Stimulated activated naive B cell treated with anti-CD40 and anti-IgM and Interleukin-4, amounts not matched to agents 10 μg/mL and 1 μg/mL and 100 μg/mL, for 72 hours (primary cell): ENCODE measurements at regions not wholly inside any gene's neighbourhood (a gene's known extent, or its start where the extent isn't known, plus 50 kb on each side); places are given as distances from the start of the nearest gene placed in this dataset.
"Not testable (repeated sequence)": the region's sequence is repeated elsewhere in the genome, so short reads cannot be mapped to it uniquely, and the experiment has no call there.

Experiments used
- ATAC-seq, 2 donors: fragments of 150-1000 bp; cut with Tn5 transposase; replicated peaks; 2 replicates each; pipeline ENCODE4 v1.10.0; 2021; ENCODE audit warnings: moderate library complexity in 1 of 2
- DNase-seq: peaks from one replicate; pipeline ENCODE4 v3.0.0; 2021
- H3K27ac Mint-ChIP-seq: one replicate; pipeline ENCODE4 v1.8.0; 2022; ENCODE audit warnings: mild to moderate bottlenecking, mixed read lengths
- H3K27me3 Mint-ChIP-seq, 2 donors: one replicate each; pipeline ENCODE4 v1.8.0; 2022; ENCODE audit warnings: mixed read lengths in 2 of 2
- H3K36me3 Mint-ChIP-seq, 2 donors: one replicate each; pipeline ENCODE4 v1.8.0; 2022; ENCODE audit warnings: mixed read lengths in 2 of 2, mild to moderate bottlenecking in 1 of 2
- H3K4me1 Mint-ChIP-seq, 2 donors: one replicate each; pipeline ENCODE4 v1.8.0; 2022; ENCODE audit warnings: mixed read lengths in 2 of 2, mild to moderate bottlenecking in 1 of 2
- H3K4me3 Mint-ChIP-seq, 2 donors: one replicate each; pipeline ENCODE4 v1.8.0; 2022; ENCODE audit warnings: mild to moderate bottlenecking in 2 of 2, mixed read lengths in 2 of 2, moderate library complexity in 1 of 2
- H3K9me3 Mint-ChIP-seq, 2 donors: one replicate each; pipeline ENCODE4 v1.8.0; 2022; ENCODE audit warnings: mixed read lengths in 2 of 2, mild to moderate bottlenecking in 1 of 2

DNA sequence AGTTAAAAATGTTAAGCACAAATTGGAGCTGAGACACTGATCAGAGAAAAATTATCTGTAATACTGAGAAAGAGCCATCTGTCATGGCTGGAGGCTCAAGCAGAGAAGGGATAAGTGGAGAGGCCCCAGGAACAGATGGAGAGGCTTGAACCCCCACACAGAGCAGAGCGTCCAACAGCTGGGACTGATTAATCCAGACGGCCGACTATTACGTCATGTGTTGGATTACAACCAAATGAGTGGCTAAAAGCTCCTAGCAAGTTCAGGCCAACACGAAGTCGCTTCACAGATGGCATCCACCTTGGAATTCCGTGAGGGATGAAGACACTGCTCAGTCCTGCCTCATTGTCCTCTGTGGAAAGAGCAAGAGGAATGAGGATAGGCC lies 57.7 kb upstream of the ATXN3L start:
- no peak overlapping the region for H3K4me3 Mint-ChIP-seq
- DNase-seq (no peak), ATAC-seq (no peak)
- H3K27me3 Mint-ChIP-seq, result peaks cover 0 to 8% of the 10 kb centered on the region in 2 donors
- no peaks in the 10 kb centered on the region for H3K36me3 Mint-ChIP-seq
- H3K4me1 Mint-ChIP-seq, result peaks cover 15 to 26% of the 10 kb centered on the region in 2 donors
- no peak overlapping the region for H3K27ac Mint-ChIP-seq
- peaks cover 0 to 8% of the 10 kb centered on the region in 2 donors for H3K9me3 Mint-ChIP-seq

DNA sequence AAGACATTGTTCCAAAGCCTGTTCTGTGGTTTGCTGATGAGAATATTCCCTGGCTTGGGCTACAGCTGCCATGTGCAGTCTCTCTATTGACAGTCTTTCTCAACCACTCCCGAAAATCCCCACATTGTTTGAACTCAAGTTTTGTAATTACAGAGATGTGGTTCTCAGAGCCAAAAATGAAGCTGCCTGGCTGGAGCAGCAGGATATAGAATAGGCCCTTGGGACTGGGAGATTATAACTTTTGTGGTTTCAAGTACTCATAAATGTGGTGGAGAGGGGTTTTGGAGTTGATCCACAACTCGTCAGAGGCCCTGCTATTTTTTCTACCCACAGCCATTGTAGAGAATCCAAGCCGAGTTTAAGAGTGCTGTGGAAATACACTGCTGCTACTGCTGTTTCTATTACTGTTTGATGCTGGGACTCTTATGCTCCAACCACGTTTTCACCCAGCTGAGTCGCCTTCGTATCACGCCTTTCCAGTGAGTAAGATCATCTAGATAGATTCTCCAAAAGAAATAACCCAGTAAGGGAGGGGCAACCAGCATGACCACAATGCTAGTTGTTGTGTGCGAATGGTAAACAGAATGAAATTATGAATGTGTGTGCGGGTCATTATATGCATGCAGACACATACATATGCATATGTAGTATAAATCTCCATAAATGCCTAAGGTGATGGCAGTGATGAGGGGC lies 57.1 kb upstream of the ATXN3L start:
- H3K36me3 Mint-ChIP-seq, result no peaks in the 10 kb centered on the region
- H3K4me3 Mint-ChIP-seq, result no peak overlapping the region
- peaks cover 0 to 8% of the 10 kb centered on the region in 2 donors for H3K27me3 Mint-ChIP-seq
- peaks cover 17 to 29% of the 10 kb centered on the region in 2 donors for H3K4me1 Mint-ChIP-seq
- ATAC-seq, result no peak
- H3K9me3 Mint-ChIP-seq, result peaks cover 0 to 8% of the 10 kb centered on the region in 2 donors
- DNase-seq, result no peak
- no peak overlapping the region for H3K27ac Mint-ChIP-seq

GRCh38 chrX:13375596-13375995 lies 55.7 kb upstream of the ATXN3L start:
- not testable (repeated sequence) for H3K36me3 Mint-ChIP-seq, H3K9me3 Mint-ChIP-seq, H3K27me3 Mint-ChIP-seq, DNase-seq, H3K4me3 Mint-ChIP-seq, ATAC-seq
- H3K27ac Mint-ChIP-seq, result peak overlapping the region; percentile 67
- H3K4me1 Mint-ChIP-seq, result peaks cover 17 to 29% of the 10 kb centered on the region in 2 donors

GRCh38 chrX:13374364-13374763 lies 54.5 kb upstream of the ATXN3L start:
- Mint-ChIP-seq H3K27ac (peak overlapping the region; percentile 31), H3K4me3 (no peak overlapping the region), H3K36me3 (no peaks in the 10 kb centered on the region), H3K9me3 (peaks cover 0 to 8% of the 10 kb centered on the region in 2 donors), H3K27me3 (peaks cover 0 to 4% of the 10 kb centered on the region in 2 donors), H3K4me1 (peaks cover 17 to 29% of the 10 kb centered on the region in 2 donors)
- DNase-seq (no peak), ATAC-seq (no peak)

GRCh38 chrX:13373431-13374187 lies 53.8 kb upstream of the ATXN3L start:
- H3K4me3 Mint-ChIP-seq, result no peak overlapping the region
- peaks cover 0 to 7% of the 10 kb centered on the region in 2 donors for H3K27me3 Mint-ChIP-seq
- H3K4me1 Mint-ChIP-seq, result peaks cover 17 to 29% of the 10 kb centered on the region in 2 donors
- peak overlapping the region; percentile 71 for H3K27ac Mint-ChIP-seq
- no peaks in the 10 kb centered on the region for H3K36me3 Mint-ChIP-seq
- peaks cover 0 to 10% of the 10 kb centered on the region in 2 donors for H3K9me3 Mint-ChIP-seq
- DNase-seq (no peak), ATAC-seq (peak; percentile 61 to 74)

- Mint-ChIP-seq H3K9me3 (peaks cover 0 to 7% of the 10 kb centered on the region in 2 donors), H3K27me3 (peaks cover 0 to 7% of the 10 kb centered on the region in 2 donors), H3K36me3 (no peaks in the 10 kb centered on the region), H3K4me3 (peak overlapping the region in 1 of 2 donors; percentile 16), H3K4me1 (peaks cover 16 to 25% of the 10 kb centered on the region in 2 donors), H3K27ac (peak overlapping the region; percentile 77)
- no peak for ATAC-seq
- no peak for DNase-seq
These were observed 53.2 kb upstream of the ATXN3L start for GRCh38 chrX:13373027-13373426.

- Mint-ChIP-seq H3K36me3 (no peaks in the 10 kb centered on the region), H3K4me3 (peak overlapping the region in 1 of 2 donors; percentile 16), H3K9me3 (peaks cover 0 to 5% of the 10 kb centered on the region in 2 donors), H3K27me3 (peaks cover 0 to 7% of the 10 kb centered on the region in 2 donors), H3K27ac (peak overlapping the region; percentile 77), H3K4me1 (peaks cover 15 to 25% of the 10 kb centered on the region in 2 donors)
- ATAC-seq, result peak; percentile 71 to 79
- no peak for DNase-seq
These were observed 52.5 kb upstream of the ATXN3L start for GRCh38 chrX:13372203-13372980.

- DNase-seq, result no peak
- Mint-ChIP-seq H3K4me3 (no peak overlapping the region), H3K27me3 (peaks cover 0 to 10% of the 10 kb centered on the region in 2 donors), H3K4me1 (peaks cover 9 to 25% of the 10 kb centered on the region in 2 donors), H3K27ac (no peak overlapping the region), H3K36me3 (no peaks in the 10 kb centered on the region), H3K9me3 (peaks cover 0 to 3% of the 10 kb centered on the region in 2 donors)
- no peak for ATAC-seq
These were observed 51.3 kb upstream of the ATXN3L start for GRCh38 chrX:13371186-13371585.

GRCh38 chrX:13370713-13371112 lies 50.9 kb upstream of the ATXN3L start:
- H3K27ac Mint-ChIP-seq, result no peak overlapping the region
- H3K4me1 Mint-ChIP-seq, result peaks cover 9 to 25% of the 10 kb centered on the region in 2 donors
- H3K36me3 Mint-ChIP-seq, result no peaks in the 10 kb centered on the region
- H3K4me3 Mint-ChIP-seq, result no peak overlapping the region
- H3K27me3 Mint-ChIP-seq, result peaks cover 0 to 13% of the 10 kb centered on the region in 2 donors
- no peak for ATAC-seq
- no peak for DNase-seq
- peaks cover 0 to 3% of the 10 kb centered on the region in 2 donors for H3K9me3 Mint-ChIP-seq
